ENCODE measurements at regions not wholly inside any gene's neighbourhood (a gene's known extent, or its start where the extent isn't known, plus 50 kb on each side); places are given as distances from the start of the nearest gene placed in this dataset.
"Not testable (repeated sequence)": the region's sequence is repeated elsewhere in the genome, so short reads cannot be mapped to it uniquely, and the experiment has no call there.

- DNase-seq = peak; percentile 72
Observed at GRCh38 chr7:119482209-119482608, 790.8 kb upstream of the KCND2 start.

GRCh38 chr7:119482671-119483070 is 790.3 kb upstream of the KCND2 start:
- peak; percentile 31 for DNase-seq

GRCh38 chr7:119483364-119483763 is 789.6 kb upstream of the KCND2 start:
- DNase-seq = no peak

GRCh38 chr7:119514326-119514725 is 758.6 kb upstream of the KCND2 start:
- DNase-seq = no peak

GRCh38 chr7:119515214-119515613 is 757.8 kb upstream of the KCND2 start:
- DNase-seq = no peak

- no peak for DNase-seq
Observed at GRCh38 chr7:119515962-119516361, 757.0 kb upstream of the KCND2 start.

- peak; percentile 28 for DNase-seq
Observed at GRCh38 chr7:119522263-119522662, 750.7 kb upstream of the KCND2 start.

- no peak for DNase-seq
Observed at GRCh38 chr7:119522698-119523097, 750.3 kb upstream of the KCND2 start.

- DNase-seq = no peak
Observed at GRCh38 chr7:119545118-119545517, 727.9 kb upstream of the KCND2 start.

- DNase-seq = no peak
Observed at GRCh38 chr7:119555788-119556187, 717.2 kb upstream of the KCND2 start.

GRCh38 chr7:119556436-119556835 is 716.5 kb upstream of the KCND2 start:
- DNase-seq = no peak

- DNase-seq = no peak
Observed at GRCh38 chr7:119561751-119562150, 711.2 kb upstream of the KCND2 start.

- DNase-seq = no peak
Observed at GRCh38 chr7:119562839-119563238, 710.1 kb upstream of the KCND2 start.

GRCh38 chr7:119571666-119572065 is 701.3 kb upstream of the KCND2 start:
- DNase-seq = no peak

- DNase-seq = no peak
Observed at GRCh38 chr7:119572132-119572531, 700.8 kb upstream of the KCND2 start.

- DNase-seq = no peak
Observed at GRCh38 chr7:119572541-119572940, 700.4 kb upstream of the KCND2 start.

GRCh38 chr7:119578116-119578515 is 694.9 kb upstream of the KCND2 start:
- DNase-seq = no peak

GRCh38 chr7:119594956-119595355 is 678.0 kb upstream of the KCND2 start:
- DNase-seq = no peak

GRCh38 chr7:119596651-119597050 is 676.3 kb upstream of the KCND2 start:
- no peak for DNase-seq

- no peak for DNase-seq
Observed at GRCh38 chr7:119606297-119606696, 666.7 kb upstream of the KCND2 start.

- no peak for DNase-seq
Observed at GRCh38 chr7:119620769-119621168, 652.2 kb upstream of the KCND2 start.

- DNase-seq = no peak
Observed at GRCh38 chr7:119623427-119623826, 649.5 kb upstream of the KCND2 start.

- DNase-seq = no peak
Observed at GRCh38 chr7:119630406-119630969, 642.5 kb upstream of the KCND2 start.

GRCh38 chr7:119633812-119634211 is 639.2 kb upstream of the KCND2 start:
- not testable (repeated sequence) for DNase-seq

GRCh38 chr7:119640326-119640725 is 632.6 kb upstream of the KCND2 start:
- peak; percentile 10 for DNase-seq

- peak; percentile 10 for DNase-seq
Observed at GRCh38 chr7:119640861-119641260, 632.1 kb upstream of the KCND2 start.
